Right cardiac atrium (tissue), 5 donors: ENCODE measurements at regions not wholly inside any gene's neighbourhood (a gene's known extent, or its start where the extent isn't known, plus 50 kb on each side); places are given as distances from the start of the nearest gene placed in this dataset.

Source experiments
- ATAC-seq, 2 donors: fragments of 200-7000 bp; cut with Tn5 transposase; one replicate each; pipeline versions ENCODE4 v1.8.0 to v1.9.1; 2020; ENCODE audit warnings: moderate library complexity in 2 of 2, mild to moderate bottlenecking in 1 of 2
- DNase-seq, 3 donors: peaks; one replicate each; pipeline ENCODE4 v3.0.0-alpha.2; 2020
- H3K27ac ChIP-seq: one replicate; pipeline ENCODE4 v1.5.1; 2013; ENCODE audit warnings: mild to moderate bottlenecking, low read length, control low read depth, moderate library complexity
- H3K27me3 ChIP-seq: one replicate; pipeline ENCODE4 v1.6.1; 2013; ENCODE audit not compliant: control insufficient read depth, insufficient read depth
- H3K4me1 ChIP-seq: one replicate; pipeline ENCODE4 v1.6.1; 2013; ENCODE audit warnings: low read length; ENCODE audit not compliant: control insufficient read depth, insufficient read depth
- H3K4me3 ChIP-seq: one replicate; pipeline ENCODE4 v1.5.1; 2013; ENCODE audit warnings: low read length, control low read depth
- H3K9me3 ChIP-seq: one replicate; pipeline ENCODE4 v1.6.1; 2013; ENCODE audit warnings: low read length; ENCODE audit not compliant: control insufficient read depth
- WGBS: extraction: QIAGEN DNeasy Blood & Tissue Kit; methylation state at CpG from one replicate; pipeline ENCODE4 v1.1.7; 2013; 5-methylcytosine and 5-hydroxymethylcytosine counted together
- intact Hi-C, 4 donors: fragments of 100-400 bp; cut with DNase I; formaldehyde crosslinking; loops; one replicate each; pipeline versions ENCODE4 v1.11.0 to v1.14.0; 2022 to 2023
- donor health status: healthy with polysubstance abuse.
- donor health status: DM: no; HTN: yes; CAD: no.
- donor health status: DM: no; HTN: no; CAD: no.
- donor health status: DM: no; HTN: yes; CAD: no; lungs with severe emphysema.
- donor health status: DM: yes; HTN: yes; CAD: no.

- H3K4me3 ChIP-seq: no peak overlapping the region
- no peak overlapping the region for H3K27ac ChIP-seq
- no peaks in the 10 kb centered on the region for H3K27me3 ChIP-seq
- no peak for ATAC-seq
- no peaks in the 10 kb centered on the region for H3K4me1 ChIP-seq
- no peaks in the 10 kb centered on the region for H3K9me3 ChIP-seq
- DNase-seq: no peak
- intact Hi-C loops: no loop called here
Measured at GRCh38 chr7:27344471-27344870, 101.9 kb downstream of the EVX1 start.

- Histone ChIP-seq H3K27me3 (no peaks in the 10 kb centered on the region), H3K27ac (no peak overlapping the region), H3K4me3 (no peak overlapping the region), H3K9me3 (no peaks in the 10 kb centered on the region), H3K4me1 (no peaks in the 10 kb centered on the region)
- ATAC-seq (no peak), DNase-seq (no peak)
- intact Hi-C loops: no loop called here
- 87% methylated on average over 3 of the region's 3 CpGs for WGBS
Measured at GRCh38 chr7:27345164-27345887, 102.7 kb downstream of the EVX1 start.

- 76% methylated on average over 8 of the region's 8 CpGs for WGBS
- Histone ChIP-seq H3K27ac (no peak overlapping the region), H3K4me3 (no peak overlapping the region), H3K4me1 (no peaks in the 10 kb centered on the region), H3K27me3 (no peaks in the 10 kb centered on the region), H3K9me3 (no peaks in the 10 kb centered on the region)
- ATAC-seq (no peak), DNase-seq (no peak)
- intact Hi-C loops: no loop called here
Measured at GRCh38 chr7:27345997-27346396, 103.4 kb downstream of the EVX1 start.

GRCh38 chr7:27346531-27347275 lies 104.1 kb downstream of the EVX1 start:
- 53% methylated on average over 10 of the region's 10 CpGs for WGBS
- Histone ChIP-seq H3K4me3 (no peak overlapping the region), H3K9me3 (no peaks in the 10 kb centered on the region), H3K4me1 (no peaks in the 10 kb centered on the region), H3K27ac (no peak overlapping the region), H3K27me3 (no peaks in the 10 kb centered on the region)
- DNase-seq (peak in 2 of 3 donors; percentile 45 to 58), ATAC-seq (peak; percentile 58 to 64)
- intact Hi-C loops: no loop called here

- Histone ChIP-seq H3K4me3 (no peak overlapping the region), H3K4me1 (no peaks in the 10 kb centered on the region), H3K9me3 (no peaks in the 10 kb centered on the region), H3K27ac (no peak overlapping the region), H3K27me3 (no peaks in the 10 kb centered on the region)
- no peak for ATAC-seq
- DNase-seq: no peak
- intact Hi-C loops: no loop called here
- 68% methylated on average over 4 of the region's 4 CpGs for WGBS
Measured at GRCh38 chr7:27347276-27347640, 104.7 kb downstream of the EVX1 start.

- ATAC-seq (no peak), DNase-seq (no peak)
- WGBS: 96% methylated on average over 2 of the region's 2 CpGs
- no peaks in the 10 kb centered on the region for H3K9me3 ChIP-seq
- intact Hi-C loops: no loop called here
- no peak overlapping the region for H3K27ac ChIP-seq
- no peaks in the 10 kb centered on the region for H3K4me1 ChIP-seq
- H3K27me3 ChIP-seq: no peaks in the 10 kb centered on the region
- no peak overlapping the region for H3K4me3 ChIP-seq
Measured at GRCh38 chr7:27349621-27350020, 107.0 kb downstream of the EVX1 start.

- no peaks in the 10 kb centered on the region for H3K27me3 ChIP-seq
- intact Hi-C loops: no loop called here
- no peak overlapping the region for H3K4me3 ChIP-seq
- no peak overlapping the region for H3K27ac ChIP-seq
- ATAC-seq (no peak), DNase-seq (no peak)
- no peaks in the 10 kb centered on the region for H3K4me1 ChIP-seq
- no peaks in the 10 kb centered on the region for H3K9me3 ChIP-seq
- WGBS: 65% methylated on average over 5 of the region's 5 CpGs
Measured at GRCh38 chr7:27351137-27351536, 108.5 kb downstream of the EVX1 start.

GRCh38 chr7:27351786-27352185 lies 109.2 kb downstream of the EVX1 start:
- WGBS: 71% methylated on average over 5 of the region's 5 CpGs
- intact Hi-C loops: no loop called here
- DNase-seq: no peak

GRCh38 chr7:27359181-27360125 lies 116.9 kb downstream of the EVX1 start:
- 83% methylated on average over 9 of the region's 9 CpGs for WGBS
- H3K27me3 ChIP-seq: no peaks in the 10 kb centered on the region
- H3K27ac ChIP-seq: no peak overlapping the region
- peaks cover 1% of the 10 kb centered on the region for H3K4me1 ChIP-seq
- intact Hi-C loops: no loop called here
- DNase-seq: no peak
- no peak overlapping the region for H3K4me3 ChIP-seq
- no peak for ATAC-seq
- H3K9me3 ChIP-seq: no peaks in the 10 kb centered on the region

More at GRCh38 chr7:27351786-27352185, 109.2 kb downstream of the EVX1 start:
- H3K4me1 ChIP-seq: no peaks in the 10 kb centered on the region
- no peaks in the 10 kb centered on the region for H3K9me3 ChIP-seq
- H3K27ac ChIP-seq: no peak overlapping the region
- no peak for ATAC-seq
- H3K4me3 ChIP-seq: no peak overlapping the region
- no peaks in the 10 kb centered on the region for H3K27me3 ChIP-seq

GRCh38 chr7:27361522-27361921 lies 118.9 kb downstream of the EVX1 start:
- no peak overlapping the region for H3K4me3 ChIP-seq
- ATAC-seq (peak in 1 of 2 donors; percentile 28), DNase-seq (peak in 1 of 3 donors; percentile 28)
- intact Hi-C loops: no loop called here
- H3K4me1 ChIP-seq: peaks cover 3% of the 10 kb centered on the region
- H3K9me3 ChIP-seq: no peaks in the 10 kb centered on the region
- 69% methylated on average over 10 of the region's 10 CpGs for WGBS
- H3K27me3 ChIP-seq: no peaks in the 10 kb centered on the region
- H3K27ac ChIP-seq: no peak overlapping the region

GRCh38 chr7:27362026-27362425 lies 119.4 kb downstream of the EVX1 start:
- no peak for ATAC-seq
- intact Hi-C loops: no loop called here

More at GRCh38 chr7:27362026-27362425, 119.4 kb downstream of the EVX1 start:
- Histone ChIP-seq H3K27ac (no peak overlapping the region), H3K27me3 (no peaks in the 10 kb centered on the region), H3K4me3 (no peak overlapping the region), H3K4me1 (peaks cover 3% of the 10 kb centered on the region), H3K9me3 (no peaks in the 10 kb centered on the region)
- no peak for DNase-seq
- 92% methylated on average over 4 of the region's 4 CpGs for WGBS
